Fibroblast of the conjunctiva (primary cell): ENCODE measurements at regions not wholly inside any gene's neighbourhood (a gene's known extent, or its start where the extent isn't known, plus 50 kb on each side); places are given as distances from the start of the nearest gene placed in this dataset.
A peak's percentile ranks its signal among the peaks of the same experiment; 100 is the strongest.

Source experiments
- DNase-seq: peaks from one replicate; pipeline ENCODE4 v3.0.0-alpha.2; 2010; ENCODE audit warnings: low read depth

DNA sequence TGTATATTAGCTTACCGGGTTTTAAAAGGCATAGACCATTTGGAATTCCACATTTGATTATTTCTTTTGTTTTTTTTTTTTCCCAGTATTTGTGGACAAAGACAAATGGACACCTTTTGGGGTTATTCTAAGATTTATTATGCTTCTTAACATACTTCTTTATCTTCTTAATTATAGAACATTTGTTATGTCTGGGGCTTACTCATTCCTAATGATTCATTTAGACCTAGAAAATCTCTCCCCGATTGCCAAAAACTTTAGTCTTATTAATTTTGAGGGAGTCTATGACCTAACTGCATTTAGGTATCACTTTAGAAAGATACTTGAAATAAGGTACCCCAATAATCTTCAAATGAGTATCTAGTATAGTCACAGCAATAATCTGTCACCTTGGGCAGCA lies 170.7 kb upstream of the PREP start:
- DNase-seq: no peak

DNA sequence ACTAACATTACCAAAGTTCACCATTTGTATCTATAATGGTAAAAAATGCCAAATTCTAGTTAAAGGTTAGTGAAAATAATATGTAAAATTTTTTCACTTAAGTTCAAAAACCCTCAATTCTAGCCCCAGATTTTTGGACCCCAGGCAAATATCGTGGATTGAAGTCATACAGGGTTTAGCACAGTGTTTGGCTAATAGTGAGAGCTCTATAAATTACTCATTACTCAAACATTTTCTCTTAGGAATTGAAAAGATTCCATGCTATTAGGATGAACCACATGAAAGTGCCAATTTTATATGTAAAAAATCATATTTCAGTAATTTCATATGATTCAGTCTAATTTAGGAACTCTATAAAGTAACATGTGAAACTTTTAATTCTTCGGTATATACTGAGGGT lies 170.3 kb upstream of the PREP start:
- no peak for DNase-seq

DNA sequence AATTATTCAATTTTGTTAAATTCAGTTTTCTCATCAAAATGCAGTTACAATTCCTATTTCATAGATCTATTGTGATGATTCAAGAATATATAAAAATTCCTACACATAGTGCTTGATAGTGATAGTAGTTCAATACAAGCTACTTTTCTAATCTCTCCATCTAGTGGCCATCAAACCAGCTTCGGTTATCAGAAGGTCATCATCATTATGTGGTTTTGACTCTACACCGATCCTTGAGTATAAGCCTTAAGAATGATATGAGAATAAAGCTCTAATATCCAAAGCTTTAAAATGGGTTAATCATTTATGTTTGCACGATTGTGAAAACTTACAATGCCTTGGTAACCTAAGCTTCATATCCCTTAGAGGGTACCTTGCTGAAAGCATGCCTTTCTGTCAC lies 167.5 kb upstream of the PREP start:
- no peak for DNase-seq

DNA sequence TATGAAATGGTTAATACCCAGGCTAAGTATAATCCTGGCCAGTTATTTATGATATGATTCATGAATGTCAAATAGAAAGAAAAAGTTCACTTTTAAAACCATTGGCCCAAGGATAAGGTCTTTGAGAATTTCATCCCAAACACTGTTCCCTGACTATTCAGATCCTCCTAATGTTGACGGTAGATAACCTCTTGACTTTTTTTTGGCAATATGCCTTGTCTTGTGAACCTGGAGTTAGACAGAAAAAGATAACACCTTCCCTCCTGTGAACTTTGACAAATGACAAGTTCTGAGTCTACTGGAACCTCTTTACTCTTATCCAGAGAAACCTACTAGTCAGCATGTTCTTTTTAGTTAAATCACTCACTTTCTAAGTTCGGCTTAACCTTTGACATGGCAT lies 166.8 kb upstream of the PREP start:
- no peak for DNase-seq

DNA sequence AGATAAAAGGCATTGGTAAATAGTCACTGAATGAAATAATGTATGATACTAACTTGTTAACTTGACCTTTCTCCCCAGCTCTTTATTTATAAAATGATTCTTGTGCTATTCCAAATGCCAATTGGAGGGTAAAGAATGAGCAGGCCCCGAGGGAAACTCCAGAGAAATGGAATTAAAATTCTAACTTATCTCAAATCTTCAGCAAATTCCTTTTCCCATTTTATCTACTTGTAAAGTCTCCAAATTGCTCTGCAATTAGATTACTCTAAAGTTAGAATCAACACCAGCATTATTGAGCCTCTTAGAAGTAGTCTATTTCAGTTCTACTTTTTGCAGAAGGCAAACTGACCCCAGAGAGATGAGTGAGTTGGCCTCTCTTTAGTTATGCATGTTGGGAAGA lies 165.9 kb upstream of the PREP start:
- no peak for DNase-seq

DNA sequence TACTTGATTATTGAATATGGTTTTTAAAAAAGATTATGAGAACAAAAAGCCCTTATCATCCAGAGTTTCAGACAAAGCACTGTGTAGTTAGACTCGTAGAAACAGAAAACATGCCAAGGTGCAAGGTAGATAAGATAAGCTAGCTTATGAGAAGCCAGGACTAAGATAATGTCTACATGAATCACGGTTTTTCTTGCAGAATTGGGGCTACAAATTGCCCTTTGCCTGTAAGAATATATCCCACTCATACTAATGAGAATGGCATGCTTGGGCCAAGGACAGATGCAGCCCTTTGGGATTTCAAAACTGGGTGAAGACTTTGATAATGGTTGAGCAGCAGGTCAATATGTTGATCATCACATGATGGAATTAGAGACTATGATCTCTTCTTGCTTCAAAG lies 165.3 kb upstream of the PREP start:
- DNase-seq: no peak

DNA sequence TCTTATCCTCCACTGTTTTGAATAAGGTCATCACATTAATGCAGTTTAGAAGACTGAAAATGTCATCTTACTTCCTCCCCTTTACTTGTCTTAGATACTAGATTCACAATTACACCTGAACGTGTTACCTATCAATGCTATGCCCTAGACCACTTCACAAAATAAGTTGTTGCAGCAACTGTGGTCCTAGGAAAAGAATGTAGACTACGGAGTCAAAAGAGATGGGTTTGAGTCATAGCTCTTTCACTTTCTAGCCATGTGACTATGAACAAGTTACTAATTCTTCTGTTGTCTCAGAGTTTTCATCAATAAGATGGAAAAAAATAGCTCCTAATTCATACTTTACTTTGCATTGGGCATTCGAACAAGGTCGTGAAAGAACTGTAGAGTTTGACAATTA lies 164.3 kb upstream of the PREP start:
- no peak for DNase-seq

DNA sequence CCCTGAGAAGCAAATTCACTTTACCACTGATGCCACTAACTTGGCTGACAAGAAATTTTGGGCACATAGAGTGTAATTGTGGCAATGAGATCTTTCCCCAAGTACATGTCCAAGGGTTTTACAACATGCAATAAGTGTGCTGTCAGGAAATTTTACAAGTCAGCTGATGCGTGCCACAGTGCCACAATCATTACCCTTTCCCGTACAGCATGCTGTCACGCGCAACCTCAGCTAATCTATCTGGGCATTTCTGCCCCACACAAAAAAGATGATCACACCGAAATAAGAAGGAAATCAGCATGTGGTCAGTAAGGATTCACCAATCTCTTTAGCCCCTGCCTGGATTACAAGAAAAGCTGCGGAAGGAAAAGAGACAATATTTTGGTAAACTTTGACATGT lies 163.6 kb upstream of the PREP start:
- no peak for DNase-seq

DNA sequence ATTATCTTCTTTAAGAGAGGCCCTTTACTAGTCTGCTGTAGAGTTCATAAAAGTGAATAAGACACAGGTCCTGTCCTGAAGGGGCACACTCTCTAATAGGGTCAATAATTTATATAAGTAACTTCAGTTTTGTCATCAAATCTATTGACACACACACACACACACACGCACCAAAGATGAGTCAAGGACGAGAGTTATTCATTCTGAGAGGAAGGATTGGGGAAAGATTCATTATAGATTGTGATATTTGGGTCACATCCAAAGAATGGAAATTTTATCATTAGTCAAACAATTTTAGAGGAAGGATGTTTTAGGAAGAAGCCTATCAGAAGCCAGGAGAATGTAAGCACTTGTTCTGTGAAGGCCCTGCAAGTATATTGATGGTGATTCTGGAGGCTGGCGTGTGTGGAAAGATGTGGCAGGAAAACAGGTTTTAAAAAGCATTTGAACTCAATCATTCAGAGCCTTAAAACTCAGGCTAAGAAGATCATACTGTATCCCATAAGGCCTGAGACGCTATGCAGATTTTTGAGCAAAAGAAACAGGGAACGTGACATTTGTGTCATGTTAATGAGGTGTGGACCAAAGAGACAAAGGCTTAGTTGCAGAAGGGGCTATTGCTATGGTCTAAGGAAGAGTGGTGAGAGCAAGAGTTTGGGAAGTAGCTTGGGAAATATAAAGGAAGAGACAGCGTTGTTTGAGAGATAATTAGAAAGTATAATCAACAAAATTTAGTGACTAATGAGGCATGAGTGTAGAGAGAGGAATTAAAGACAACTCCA lies 161.4 kb upstream of the PREP start:
- no peak for DNase-seq

DNA sequence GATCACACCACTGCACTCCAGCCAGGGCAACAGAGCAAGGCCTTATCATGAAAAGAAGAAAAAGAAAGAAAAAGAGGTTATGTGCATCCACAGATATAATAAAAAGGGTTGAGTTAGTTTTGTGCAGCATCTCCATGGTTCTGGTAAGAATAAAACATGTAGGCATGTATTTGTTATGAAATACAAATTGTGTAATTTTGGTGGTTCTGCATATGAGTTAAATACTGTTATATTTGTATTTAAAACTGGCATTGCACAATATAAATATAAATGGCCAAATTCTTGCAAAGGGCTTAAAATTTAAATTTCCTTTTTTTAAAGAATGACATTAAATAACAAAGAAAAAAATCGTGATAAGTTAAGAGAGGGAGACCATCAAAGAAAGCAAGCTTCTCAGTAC lies 159.1 kb upstream of the PREP start:
- no peak for DNase-seq

DNA sequence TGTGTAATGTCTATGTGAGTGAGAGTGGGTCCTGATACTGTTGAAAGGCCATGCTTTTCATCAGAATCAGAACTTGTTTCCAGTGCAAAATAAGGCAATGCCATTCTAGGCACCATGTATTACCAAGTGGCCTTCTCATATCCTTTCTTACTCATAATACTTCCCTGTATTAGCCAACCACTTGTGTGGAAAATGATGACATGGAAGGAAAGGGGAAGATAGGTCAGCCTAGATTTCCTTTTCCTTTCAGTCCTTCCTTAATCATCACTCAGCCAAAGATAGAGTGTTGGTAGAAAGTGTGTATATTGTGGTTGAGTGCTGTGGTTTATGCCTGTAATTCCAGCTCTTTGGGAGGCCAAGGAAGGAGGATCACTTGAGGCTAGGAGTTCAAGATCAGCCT lies 158.6 kb upstream of the PREP start:
- DNase-seq: no peak

DNA sequence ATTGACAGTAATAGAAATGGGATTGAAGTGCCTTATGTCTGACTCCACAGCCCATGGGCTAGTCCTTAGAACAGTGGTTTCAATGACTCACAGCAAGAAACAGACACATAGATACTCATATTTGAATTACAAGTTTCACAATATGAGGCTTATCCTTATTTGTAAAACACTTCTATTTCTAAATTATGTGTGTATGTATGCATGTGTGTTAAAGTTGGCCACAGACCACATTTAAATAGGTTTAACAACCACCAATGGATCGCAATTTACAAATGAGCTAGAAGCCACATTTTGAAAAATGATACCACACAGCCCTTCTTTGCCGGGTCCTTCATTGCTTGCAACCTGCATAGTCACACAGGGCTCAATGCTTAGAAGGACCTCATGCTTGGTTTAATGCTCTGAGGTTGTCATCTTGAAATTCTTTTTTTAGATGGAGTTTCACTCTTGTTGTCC lies 157.8 kb upstream of the PREP start:
- no peak for DNase-seq

DNA sequence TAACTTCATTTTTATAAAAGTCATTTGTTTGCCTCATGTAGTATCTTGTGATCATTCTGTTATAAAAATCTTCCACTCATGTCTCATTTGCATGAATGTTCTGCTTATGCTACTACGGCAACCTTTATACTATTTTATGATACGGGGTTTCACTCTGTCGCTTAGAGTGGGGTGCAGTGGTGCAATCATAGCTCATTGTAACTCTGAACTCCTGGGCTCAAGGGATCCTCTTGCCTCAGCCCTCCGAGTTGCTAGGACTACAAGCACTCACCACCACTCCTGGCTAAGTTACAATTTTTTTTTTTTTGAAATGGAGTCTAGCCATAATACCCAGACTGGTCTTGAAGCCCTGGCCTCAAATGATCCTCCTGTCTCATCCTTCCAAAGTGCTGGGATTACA lies 154.4 kb upstream of the PREP start:
- DNase-seq: no peak

DNA sequence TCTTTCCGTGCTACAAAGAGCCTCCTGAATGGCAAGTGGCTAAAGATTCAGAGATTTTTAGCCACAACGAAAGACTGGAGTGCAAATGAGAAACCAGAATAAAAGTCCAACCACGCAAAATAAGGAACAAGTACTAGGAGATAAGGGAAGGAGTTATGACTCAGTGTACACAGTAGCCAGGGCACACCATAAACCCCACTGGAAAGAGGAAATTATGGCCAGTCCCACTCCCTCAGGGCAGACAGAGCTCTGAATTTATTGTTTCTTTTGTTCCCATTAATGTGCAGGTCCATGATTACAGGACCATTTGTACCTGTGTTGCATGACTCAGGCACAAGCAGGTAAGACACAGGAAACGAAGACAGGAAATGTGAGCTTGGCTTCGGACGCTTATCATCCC lies 150.3 kb upstream of the PREP start:
- no peak for DNase-seq

DNA sequence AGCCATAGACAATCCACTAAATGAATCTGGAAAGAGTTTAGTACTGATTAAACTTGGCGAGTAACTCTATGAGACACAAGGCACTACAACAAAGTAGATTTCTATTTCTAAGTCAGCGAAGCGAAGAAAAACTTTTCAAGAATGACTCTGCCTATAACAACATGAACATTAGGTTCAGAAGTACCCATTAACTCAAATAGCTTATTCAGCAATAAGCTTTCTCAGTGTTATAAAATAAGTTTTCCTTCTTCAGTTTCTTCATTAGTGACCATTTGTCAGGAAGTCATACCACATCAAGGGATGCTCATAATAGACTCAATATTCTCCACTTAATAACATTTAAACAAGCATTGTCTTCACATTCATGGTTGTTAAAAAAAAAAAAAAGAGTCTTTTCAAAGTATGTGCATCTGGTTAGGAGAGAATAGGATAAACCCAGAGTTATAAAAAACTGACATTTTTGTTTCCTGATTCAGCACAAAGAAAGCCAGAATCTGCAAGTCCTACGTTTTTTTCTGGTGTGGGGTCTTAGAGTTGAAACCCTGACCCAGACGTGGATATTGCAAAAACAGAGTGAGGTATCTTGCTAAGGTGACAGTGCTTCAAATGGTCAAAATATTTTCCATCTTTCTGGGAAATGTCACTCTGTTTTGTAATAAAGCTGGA lies 148.2 kb upstream of the PREP start:
- DNase-seq: no peak

DNA sequence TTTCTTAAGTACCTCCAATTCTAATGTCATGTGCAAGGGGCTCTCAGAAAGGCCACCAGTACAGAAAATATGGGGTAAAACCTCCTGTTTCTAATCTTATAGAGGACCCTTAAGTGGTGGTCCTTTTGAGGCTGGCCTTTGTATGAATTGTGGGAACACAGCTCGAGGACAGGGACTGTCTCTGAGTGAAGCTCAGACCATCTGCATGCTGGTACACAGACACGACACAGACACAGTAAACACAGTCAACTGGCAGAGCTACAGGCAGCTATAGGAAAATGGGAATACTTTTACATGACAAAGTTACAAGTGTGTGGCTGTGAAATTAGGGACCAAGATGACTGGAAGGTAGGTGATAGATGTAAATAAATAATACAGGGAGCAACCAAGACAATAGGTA lies 143.9 kb upstream of the PREP start:
- DNase-seq: no peak

DNA sequence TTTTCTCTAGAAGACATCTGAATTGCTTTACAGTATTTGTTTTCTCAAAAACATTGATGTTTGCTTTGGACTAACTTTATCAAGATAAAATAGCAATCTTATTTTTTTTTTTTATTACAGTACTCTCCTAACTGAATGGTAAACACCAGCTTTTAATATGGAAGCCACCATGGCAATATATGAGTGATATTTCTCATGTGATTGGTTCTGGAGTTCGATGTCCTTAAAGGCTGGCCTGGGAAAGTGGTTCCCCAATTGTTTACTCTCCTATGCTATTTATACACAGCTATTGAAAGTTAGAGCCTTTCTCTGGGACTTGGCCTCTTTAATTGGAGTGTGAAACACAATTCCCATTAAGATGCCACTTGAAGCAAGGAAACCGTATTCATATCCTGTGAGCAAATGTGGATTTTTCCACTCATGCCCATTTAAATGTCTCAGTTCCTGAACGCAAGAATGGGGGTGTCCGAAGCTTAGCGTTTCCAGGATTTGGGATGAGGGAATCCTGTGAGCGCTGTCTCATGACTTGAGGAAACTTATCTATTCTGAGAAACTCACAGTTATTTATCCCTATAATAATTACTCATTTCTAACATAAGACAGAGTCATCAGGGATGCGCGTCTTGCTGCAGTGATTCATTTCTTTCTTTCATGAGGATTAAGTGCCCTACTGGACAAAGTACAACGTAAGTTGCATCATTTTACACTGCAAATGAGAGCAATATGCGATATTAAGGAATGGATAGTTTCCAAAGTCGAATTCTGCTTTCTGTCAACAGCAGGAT lies 143.3 kb upstream of the PREP start:
- DNase-seq: peak; percentile 79

DNA sequence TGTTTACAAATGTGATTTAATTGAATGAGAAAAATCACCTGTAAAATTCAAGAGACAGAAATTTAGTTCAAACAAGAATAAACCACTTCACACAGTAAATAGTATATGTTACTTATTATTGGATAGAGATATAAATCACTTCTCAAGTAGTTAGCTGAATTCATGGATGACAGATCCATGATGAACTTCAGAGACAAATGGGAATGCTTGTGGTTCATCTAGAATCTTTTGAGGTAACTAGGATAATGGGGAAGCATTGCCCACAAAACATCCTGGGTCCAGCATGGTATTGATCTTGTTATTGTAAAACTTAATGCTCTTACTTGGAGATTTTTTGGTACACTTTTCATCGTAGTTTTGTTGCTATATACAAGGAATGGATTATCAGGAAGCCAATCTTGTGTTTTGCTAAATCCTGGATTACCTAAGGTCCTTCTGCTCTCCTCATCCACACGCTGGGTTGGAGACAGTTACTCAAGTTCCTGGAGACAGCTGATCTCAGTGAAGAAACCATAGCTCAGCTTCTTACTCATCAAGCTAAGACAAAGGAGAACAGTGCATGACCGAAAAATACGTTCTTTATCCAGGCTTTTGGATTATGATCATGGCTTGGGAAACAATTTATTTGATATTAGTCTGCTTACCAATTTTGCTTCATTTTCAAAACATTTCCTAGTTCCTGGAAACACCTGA lies 142.5 kb upstream of the PREP start:
- DNase-seq: no peak

DNA sequence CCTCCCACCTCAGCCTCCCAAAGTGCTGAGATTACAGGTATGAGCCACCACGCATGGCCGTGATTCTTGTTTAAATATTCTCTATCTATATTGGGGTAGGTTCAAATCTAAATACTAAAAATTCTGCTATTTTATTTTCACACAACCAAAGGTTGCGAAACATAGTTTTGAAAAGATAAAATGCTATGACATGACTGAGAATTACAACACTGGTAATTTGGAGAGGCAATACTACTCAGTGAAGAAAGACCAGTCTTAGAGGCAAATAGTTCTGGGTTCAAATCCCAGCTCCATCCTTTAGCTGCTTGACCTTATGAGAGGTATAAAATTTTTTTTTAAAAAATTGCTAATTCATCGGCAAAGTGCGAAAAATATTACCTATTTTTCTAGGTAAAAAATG lies 137.0 kb upstream of the PREP start:
- DNase-seq: no peak

DNA sequence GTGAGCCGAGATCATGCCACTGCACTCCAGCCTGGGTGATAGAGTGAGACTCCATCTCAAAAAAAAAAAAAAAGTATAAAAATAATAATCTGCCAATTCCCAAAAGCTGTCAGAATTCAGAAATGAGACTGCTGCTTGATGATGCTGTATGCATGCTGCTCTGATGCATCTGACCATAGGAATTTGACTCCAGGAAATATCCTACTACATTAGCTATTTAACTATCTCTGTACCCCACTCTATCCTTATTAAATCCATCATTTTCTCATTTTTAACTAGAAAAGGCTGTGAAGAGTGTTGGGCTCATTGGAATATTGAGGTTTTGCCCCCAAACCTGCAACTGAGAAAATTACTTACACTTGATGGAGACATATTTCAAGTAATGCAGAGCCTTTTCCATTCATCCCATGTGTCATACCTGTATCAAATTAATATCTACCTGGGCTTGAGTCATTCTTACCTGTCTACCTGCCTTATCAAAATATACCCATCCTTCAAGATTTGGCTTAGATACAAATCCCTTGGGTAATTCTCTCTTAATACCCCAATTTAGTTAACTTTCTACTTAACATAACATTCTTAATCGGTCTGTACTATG lies 135.2 kb upstream of the PREP start:
- DNase-seq: no peak

DNA sequence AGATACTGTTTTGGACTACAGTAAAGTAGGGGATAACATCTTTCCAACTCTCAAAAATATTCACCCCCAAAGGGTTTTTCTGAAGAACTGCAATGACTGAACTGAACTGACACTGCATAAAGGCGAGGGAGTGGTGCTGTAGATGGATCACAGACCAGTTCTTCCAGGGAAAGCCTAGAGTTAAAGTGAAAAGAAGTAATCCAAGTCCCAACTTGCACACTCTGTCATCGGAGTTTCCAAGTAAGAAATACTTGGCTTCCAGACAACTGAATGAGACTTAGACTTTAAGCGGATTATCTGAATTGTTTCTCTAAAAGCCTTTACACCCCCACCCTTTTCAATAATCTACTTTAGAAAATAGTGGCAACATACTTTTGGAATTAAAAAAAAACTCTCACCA lies 134.1 kb upstream of the PREP start:
- no peak for DNase-seq

DNA sequence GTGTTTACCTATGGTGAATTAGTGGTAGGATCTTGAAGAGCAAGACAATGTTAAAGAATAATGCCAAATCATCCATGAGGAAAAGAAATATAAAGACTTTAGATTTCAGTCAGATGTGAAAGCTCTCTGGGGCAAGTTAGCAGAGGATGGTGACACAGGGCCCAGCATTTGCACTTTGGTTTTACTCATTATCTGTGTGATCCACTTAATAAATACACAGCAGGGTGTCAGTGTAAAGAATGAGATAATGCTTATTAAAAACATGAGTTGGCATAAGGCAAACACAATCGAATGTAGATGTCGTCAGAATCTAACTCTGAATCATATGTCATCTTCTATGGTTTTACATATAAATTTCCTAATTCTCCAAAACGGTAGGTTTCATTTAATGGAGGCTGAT lies 130.4 kb upstream of the PREP start:
- DNase-seq: no peak
